Gastroesophageal sphincter (tissue), 4 donors: ENCODE measurements at regions not wholly inside any gene's neighbourhood (a gene's known extent, or its start where the extent isn't known, plus 50 kb on each side); places are given as distances from the start of the nearest gene placed in this dataset.

Source experiments
- ATAC-seq: fragments of 150-250 bp; one replicate; pipeline ENCODE4 v1.9.1; 2016; ENCODE audit warnings: mild to moderate bottlenecking, moderate library complexity
- H3K27ac ChIP-seq, 4 donors: fragments of 200-600 bp; sonication (generic) in 3 of 4; 1 replicate in 3 of 4; 2 replicates in 1 of 4; pipeline ENCODE4 v1.5.1; 2016 to 2019
- H3K27me3 ChIP-seq: fragments of 200-600 bp; sonication (generic); one replicate; pipeline ENCODE4 v1.5.1; 2019
- H3K36me3 ChIP-seq, 2 donors: fragments of 200-600 bp; sonication (generic); one replicate each; pipeline ENCODE4 v1.5.1; 2019; ENCODE audit warnings: control low read depth in 1 of 2
- H3K4me1 ChIP-seq, 3 donors: fragments of 200-600 bp; sonication (generic); 1 replicate in 2 of 3; 2 replicates in 1 of 3; pipeline ENCODE4 v1.5.1; 2016 to 2019; ENCODE audit warnings: control low read depth in 2 of 3
- H3K4me3 ChIP-seq, 2 donors: fragments of 200-600 bp; sonication (generic); one replicate each; pipeline ENCODE4 v1.5.1; 2019; ENCODE audit warnings: mild to moderate bottlenecking in 1 of 2, moderate library complexity in 1 of 2
- H3K9me3 ChIP-seq, 3 donors: fragments of 200-600 bp; sonication (generic); one replicate each; pipeline ENCODE4 v1.5.1; 2017 to 2019; ENCODE audit warnings: control low read depth in 2 of 3
- CTCF ChIP-seq, 4 experiments: fragments of 200-600 bp in 2 of 4; fragments of 450-650 bp in 2 of 4; sonication (generic) in 1 of 4; IDR thresholded peaks; one replicate each; pipeline ENCODE4 v1.5.1; 2017 to 2019; ENCODE audit warnings: antibody characterized with exemption in 4 of 4, mild to moderate bottlenecking in 2 of 4, moderate library complexity in 2 of 4
- EP300 ChIP-seq: sonication (generic); formaldehyde crosslinking; IDR thresholded peaks from one replicate; pipeline ENCODE4 v1.6.1; 2017; ENCODE audit warnings: antibody characterized with exemption, mild to moderate bottlenecking
- POLR2A ChIP-seq, 2 donors: fragments of 450-650 bp; IDR thresholded peaks; one replicate each; pipeline ENCODE4 v1.6.1; 2017; ENCODE audit warnings: antibody characterized with exemption in 2 of 2, mild to moderate bottlenecking in 2 of 2, moderate library complexity in 1 of 2
- POLR2AphosphoS5 ChIP-seq: sonication (generic); formaldehyde crosslinking; IDR thresholded peaks from one replicate; pipeline ENCODE4 v1.6.1; 2017; ENCODE audit warnings: antibody characterized with exemption
- WGBS, 2 donors: methylation state at CpG; one replicate each; pipeline ENCODE4 v1.1.5; 2018; ENCODE audit warnings: low coverage in 1 of 2; 5-methylcytosine and 5-hydroxymethylcytosine counted together

GRCh38 chr12:126312457-126312856 lies 1247.2 kb downstream of the AACS start:
- Histone ChIP-seq H3K4me3 (no peak overlapping the region), H3K4me1 (no peaks in the 10 kb centered on the region), H3K27me3 (no peaks in the 10 kb centered on the region), H3K27ac (no peak overlapping the region), H3K36me3 (no peaks in the 10 kb centered on the region), H3K9me3 (no peaks in the 10 kb centered on the region)
- no peak for ATAC-seq
- no peak for TF ChIP-seq POLR2AphosphoS5
- TF ChIP-seq POLR2A (IDR thresholded peaks at IDR 0.05) = no peak
- TF ChIP-seq EP300 = no peak
- TF ChIP-seq CTCF (IDR thresholded peaks at IDR 0.05) = no peak
- WGBS, 2 donors = 87 to 100% methylated on average over 2 to 3 of the region's 3 CpGs

- Histone ChIP-seq H3K4me3 (no peak overlapping the region), H3K9me3 (no peaks in the 10 kb centered on the region), H3K36me3 (no peaks in the 10 kb centered on the region), H3K27ac (no peak overlapping the region), H3K4me1 (no peaks in the 10 kb centered on the region), H3K27me3 (no peaks in the 10 kb centered on the region)
- 3 to 9% methylated on average over 1 to 3 of the region's 3 CpGs for WGBS, 2 donors
- ATAC-seq = no peak
- no peak for TF ChIP-seq POLR2AphosphoS5
- no peak for TF ChIP-seq POLR2A (IDR thresholded peaks at IDR 0.05)
- no peak for TF ChIP-seq CTCF (IDR thresholded peaks at IDR 0.05)
- no peak for TF ChIP-seq EP300
These were observed 1251.2 kb downstream of the AACS start for GRCh38 chr12:126316411-126316810.

GRCh38 chr12:126337556-126338441 lies 1272.6 kb downstream of the AACS start:
- no peak for ATAC-seq
- WGBS, 2 donors = 48 to 68% methylated on average over 4 to 7 of the region's 7 CpGs
- Histone ChIP-seq H3K36me3 (no peaks in the 10 kb centered on the region), H3K27me3 (no peaks in the 10 kb centered on the region), H3K27ac (no peak overlapping the region), H3K4me3 (no peak overlapping the region), H3K4me1 (no peaks in the 10 kb centered on the region), H3K9me3 (no peaks in the 10 kb centered on the region)
- TF ChIP-seq CTCF (IDR thresholded peaks at IDR 0.05) (no peak), POLR2A (IDR thresholded peaks at IDR 0.05) (no peak), EP300 (no peak), POLR2AphosphoS5 (no peak)

- H3K27me3 ChIP-seq = no peaks in the 10 kb centered on the region
- no peak for ATAC-seq
- H3K9me3 ChIP-seq = no peaks in the 10 kb centered on the region
- H3K4me1 ChIP-seq = no peaks in the 10 kb centered on the region
- no peaks in the 10 kb centered on the region for H3K36me3 ChIP-seq
- WGBS, 2 donors = 29 to 78% methylated on average over 1 of the region's 1 CpG
- TF ChIP-seq CTCF (IDR thresholded peaks at IDR 0.05) (no peak), POLR2A (IDR thresholded peaks at IDR 0.05) (no peak), EP300 (no peak), POLR2AphosphoS5 (no peak)
- H3K4me3 ChIP-seq = no peak overlapping the region
- H3K27ac ChIP-seq = no peak overlapping the region
These were observed 1277.6 kb downstream of the AACS start for GRCh38 chr12:126342866-126343265.

- 67 to 92% methylated on average over 2 to 3 of the region's 3 CpGs for WGBS, 2 donors
- H3K27ac ChIP-seq = no peak overlapping the region
- H3K4me1 ChIP-seq = no peaks in the 10 kb centered on the region
- no peaks in the 10 kb centered on the region for H3K9me3 ChIP-seq
- H3K36me3 ChIP-seq = no peaks in the 10 kb centered on the region
- no peaks in the 10 kb centered on the region for H3K27me3 ChIP-seq
- no peak overlapping the region for H3K4me3 ChIP-seq
- TF ChIP-seq POLR2AphosphoS5 (no peak), POLR2A (IDR thresholded peaks at IDR 0.05) (no peak), EP300 (no peak), CTCF (IDR thresholded peaks at IDR 0.05) (no peak)
- no peak for ATAC-seq
These were observed 1278.1 kb downstream of the AACS start for GRCh38 chr12:126343321-126343720.
